Fibroblast of skin of back (primary cell): ENCODE measurements at regions not wholly inside any gene's neighbourhood (a gene's known extent, or its start where the extent isn't known, plus 50 kb on each side); places are given as distances from the start of the nearest gene placed in this dataset.
A peak's percentile ranks its signal among the peaks of the same experiment; 100 is the strongest.

Experiments used
- DNase-seq: peaks from one replicate; pipeline ENCODE4 v3.0.0-alpha.2; 2013

- DNase-seq = no peak
Measured at GRCh38 chr11:21839796-21840195, 353.1 kb upstream of the ANO5 start.

GRCh38 chr11:21861314-21861713 lies 331.6 kb upstream of the ANO5 start:
- no peak for DNase-seq

GRCh38 chr11:21865541-21865940 lies 327.3 kb upstream of the ANO5 start:
- DNase-seq = no peak

GRCh38 chr11:21866781-21867180 lies 326.1 kb upstream of the ANO5 start:
- DNase-seq = no peak

- DNase-seq = no peak
Measured at GRCh38 chr11:21877151-21877550, 315.7 kb upstream of the ANO5 start.

GRCh38 chr11:21883354-21883753 lies 309.5 kb upstream of the ANO5 start:
- DNase-seq = no peak

GRCh38 chr11:21888814-21889213 lies 304.1 kb upstream of the ANO5 start:
- peak; percentile 20 for DNase-seq

- no peak for DNase-seq
Measured at GRCh38 chr11:21892736-21893564, 299.9 kb upstream of the ANO5 start.

GRCh38 chr11:21893565-21893867 lies 299.4 kb upstream of the ANO5 start:
- no peak for DNase-seq

- no peak for DNase-seq
Measured at GRCh38 chr11:21894492-21894891, 298.4 kb upstream of the ANO5 start.

- no peak for DNase-seq
Measured at GRCh38 chr11:21895686-21896085, 297.2 kb upstream of the ANO5 start.

GRCh38 chr11:21896216-21896615 lies 296.7 kb upstream of the ANO5 start:
- DNase-seq = no peak

GRCh38 chr11:21896746-21897602 lies 295.9 kb upstream of the ANO5 start:
- no peak for DNase-seq

GRCh38 chr11:21897752-21898151 lies 295.1 kb upstream of the ANO5 start:
- no peak for DNase-seq

- no peak for DNase-seq
Measured at GRCh38 chr11:21908211-21908610, 284.7 kb upstream of the ANO5 start.

GRCh38 chr11:21909145-21909544 lies 283.7 kb upstream of the ANO5 start:
- DNase-seq = no peak

- DNase-seq = no peak
Measured at GRCh38 chr11:21911061-21911460, 281.8 kb upstream of the ANO5 start.

- DNase-seq = no peak
Measured at GRCh38 chr11:21912285-21912684, 280.6 kb upstream of the ANO5 start.

GRCh38 chr11:21921151-21921550 lies 271.7 kb upstream of the ANO5 start:
- DNase-seq = no peak

- DNase-seq = no peak
Measured at GRCh38 chr11:21924262-21924661, 268.6 kb upstream of the ANO5 start.

GRCh38 chr11:21927628-21928027 lies 265.3 kb upstream of the ANO5 start:
- no peak for DNase-seq

GRCh38 chr11:21928847-21929246 lies 264.0 kb upstream of the ANO5 start:
- no peak for DNase-seq

GRCh38 chr11:21930408-21930807 lies 262.5 kb upstream of the ANO5 start:
- no peak for DNase-seq
